Right forelimb (tissue), 1 donor: ENCODE measurements at regions not wholly inside any gene's neighbourhood (a gene's known extent, or its start where the extent isn't known, plus 50 kb on each side); places are given as distances from the start of the nearest gene placed in this dataset.
"Not testable (repeated sequence)": the region's sequence is repeated elsewhere in the genome, so short reads cannot be mapped to it uniquely, and the experiment has no call there.

Experiments
- DNase-seq: peaks from one replicate; pipeline ENCODE4 v3.0.0-alpha.2; 2018

DNA sequence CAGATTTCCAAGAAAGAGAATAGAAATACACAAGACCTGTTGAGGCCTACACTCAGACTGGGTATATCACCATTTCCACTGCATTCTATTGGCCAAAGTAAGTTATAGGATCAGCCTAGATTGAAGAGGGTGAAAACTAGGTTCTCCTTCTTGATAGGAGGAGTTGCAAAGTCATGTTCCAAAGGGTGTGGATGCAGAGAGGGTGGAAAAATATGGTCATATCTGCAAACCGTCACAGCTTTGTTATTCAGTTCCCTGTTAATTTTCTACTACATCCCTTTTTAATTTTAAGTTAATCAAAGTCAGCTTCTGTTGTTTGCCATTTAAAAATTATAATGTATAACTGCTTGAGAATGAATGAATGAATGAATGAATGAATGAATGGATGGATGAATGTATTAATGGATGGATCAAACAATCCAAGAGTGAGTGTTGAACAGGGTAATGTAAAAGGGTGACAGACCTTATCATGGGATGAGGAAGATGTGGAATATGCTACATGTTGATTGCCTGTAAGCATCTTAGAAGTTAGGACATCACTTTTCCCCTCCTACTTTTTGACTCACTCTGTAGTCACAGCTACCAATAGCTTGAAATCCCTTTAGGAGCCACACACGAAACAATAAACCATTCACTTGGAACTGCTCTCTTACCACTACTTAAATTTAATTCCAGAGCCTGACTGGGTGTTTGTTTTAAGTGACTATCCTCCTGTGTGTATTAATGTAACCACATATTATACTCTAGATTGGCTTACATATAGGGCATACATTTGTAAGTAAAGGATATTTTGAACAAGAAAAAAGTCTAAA is 121.5 kb downstream of the CCDC34 start:
- no peak for DNase-seq

DNA sequence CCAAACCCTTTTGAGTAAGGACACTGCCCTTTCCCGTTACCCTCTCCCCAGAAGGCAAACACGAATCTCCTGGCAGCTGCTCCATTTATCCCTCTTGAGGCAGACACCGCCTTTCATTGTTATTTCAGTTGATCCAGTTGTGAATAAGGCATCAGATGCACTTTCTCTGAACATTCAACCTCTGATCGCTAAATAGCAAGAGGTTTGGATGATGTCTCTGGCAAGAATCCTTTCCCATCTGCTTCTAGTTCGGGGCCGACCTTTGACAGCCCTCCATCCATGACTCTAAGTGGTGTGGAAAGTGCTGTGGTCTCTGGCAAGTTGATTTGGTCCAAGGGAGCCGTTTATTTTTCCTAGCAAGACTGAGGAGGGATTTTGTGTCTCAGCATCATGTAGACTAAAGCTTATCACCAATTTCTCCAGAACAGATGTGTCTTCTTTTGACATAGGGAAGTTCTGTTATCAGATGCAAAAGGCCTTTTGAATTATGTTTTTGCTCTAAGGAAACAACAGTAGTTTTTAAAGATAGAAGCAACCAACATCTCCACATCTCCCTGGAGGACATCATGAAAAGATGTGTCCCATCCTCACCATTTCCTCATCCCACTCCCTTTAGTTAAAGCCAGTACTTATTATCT is 123.6 kb downstream of the CCDC34 start:
- DNase-seq: no peak

DNA sequence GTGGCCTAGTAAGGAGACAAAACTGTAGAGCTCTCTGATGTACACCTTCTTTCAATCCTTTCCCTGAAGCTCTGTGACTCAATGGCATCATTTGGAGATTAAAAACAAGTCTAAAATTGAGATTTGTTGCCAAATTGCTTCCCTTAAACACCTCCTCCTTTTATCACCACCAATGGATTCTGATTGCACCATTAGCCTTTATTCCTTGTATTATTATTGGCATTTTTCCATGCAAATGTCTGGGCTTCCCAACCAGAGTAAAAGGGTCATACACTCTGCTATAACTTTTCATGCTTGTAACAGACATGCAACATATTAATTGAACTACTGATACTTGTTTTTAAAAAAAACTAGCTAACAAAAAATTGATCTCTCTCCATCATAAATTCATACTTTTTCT is 124.2 kb downstream of the CCDC34 start:
- DNase-seq: no peak

DNA sequence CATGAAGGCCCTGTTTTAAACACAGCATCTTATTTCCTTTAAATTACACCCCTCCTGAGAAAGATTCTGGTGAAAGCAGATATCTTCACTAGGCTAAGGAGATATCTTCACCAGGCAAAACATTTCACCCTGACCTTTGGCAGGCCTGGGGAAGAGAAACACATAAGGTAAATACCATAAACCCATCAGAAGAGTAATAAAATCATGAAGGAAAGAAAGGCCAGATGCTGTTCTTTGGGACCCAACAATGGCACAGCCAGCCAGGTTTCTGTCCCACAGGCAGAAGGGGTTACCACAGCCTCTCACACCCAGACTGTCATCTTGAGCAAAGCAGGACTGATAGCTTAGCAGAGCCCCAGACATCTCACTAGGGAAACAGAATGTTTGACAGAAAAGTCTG is 125.4 kb downstream of the CCDC34 start:
- no peak for DNase-seq

DNA sequence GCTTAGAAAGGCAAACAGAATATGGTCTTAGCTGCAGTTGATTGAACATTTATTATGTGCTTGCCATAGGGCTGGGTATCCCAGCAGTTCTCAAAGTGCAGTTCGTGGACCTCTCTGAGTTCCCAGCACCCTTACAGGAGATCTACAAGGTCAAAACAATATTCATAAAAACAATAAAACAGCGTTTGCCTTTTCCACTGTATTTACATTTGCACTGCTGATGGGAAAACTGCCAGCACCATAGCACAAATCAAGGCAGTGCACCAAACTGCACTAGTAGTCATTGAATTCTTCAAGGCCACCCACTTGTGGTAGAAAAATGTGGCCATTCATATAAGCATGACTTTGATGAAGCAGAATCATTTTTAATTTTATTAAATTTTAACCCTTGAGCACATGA is 128.1 kb downstream of the CCDC34 start:
- no peak for DNase-seq

DNA sequence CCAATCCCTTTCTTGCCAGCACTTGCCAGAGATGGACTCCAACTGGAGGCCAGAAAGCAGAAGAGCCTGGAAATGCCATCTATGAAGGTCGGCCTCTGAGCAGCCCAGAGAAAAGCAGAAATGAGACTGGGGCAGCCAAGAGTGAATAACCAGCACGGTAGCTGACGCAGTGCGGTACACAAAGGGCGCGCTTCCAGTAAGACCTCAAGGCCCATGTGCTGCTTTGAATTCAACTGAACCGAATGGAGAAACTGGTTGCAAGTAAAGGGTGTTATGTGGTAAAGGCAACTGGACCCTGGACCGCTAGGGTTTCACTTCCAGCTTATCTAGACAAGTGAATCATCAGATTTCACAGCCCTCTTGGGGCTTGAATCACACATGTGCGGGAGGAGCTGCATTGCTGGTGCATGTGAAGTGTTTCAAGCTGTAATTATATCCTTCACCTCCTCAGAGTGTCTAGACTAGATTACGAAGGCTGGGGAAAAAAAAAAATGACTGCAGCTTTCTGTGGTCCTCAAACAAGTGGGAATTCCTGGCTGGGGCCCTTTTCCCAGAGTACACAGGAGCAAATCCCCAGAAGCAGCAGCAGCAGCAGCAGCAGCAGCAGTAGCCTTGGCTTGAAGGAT is 128.9 kb downstream of the CCDC34 start:
- DNase-seq: no peak

DNA sequence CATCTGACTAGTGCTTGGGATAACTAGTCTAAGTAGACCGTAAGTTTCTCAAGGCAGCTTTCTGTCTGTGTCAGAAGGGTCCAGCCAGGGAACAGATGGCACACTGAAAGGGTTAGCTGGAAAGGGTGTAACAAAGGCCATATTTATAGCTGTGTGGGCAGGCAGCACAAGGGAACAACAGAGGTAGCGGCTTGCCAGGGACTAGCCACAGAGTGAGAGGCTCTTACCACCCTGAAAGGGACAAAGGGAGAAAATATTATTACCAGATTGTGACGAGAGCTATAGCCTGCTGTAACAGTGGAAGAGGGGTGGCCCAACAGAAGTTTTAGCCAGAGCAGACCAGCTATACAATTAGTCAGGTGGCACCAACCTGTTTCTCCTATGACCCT is 129.4 kb downstream of the CCDC34 start:
- DNase-seq: no peak

DNA sequence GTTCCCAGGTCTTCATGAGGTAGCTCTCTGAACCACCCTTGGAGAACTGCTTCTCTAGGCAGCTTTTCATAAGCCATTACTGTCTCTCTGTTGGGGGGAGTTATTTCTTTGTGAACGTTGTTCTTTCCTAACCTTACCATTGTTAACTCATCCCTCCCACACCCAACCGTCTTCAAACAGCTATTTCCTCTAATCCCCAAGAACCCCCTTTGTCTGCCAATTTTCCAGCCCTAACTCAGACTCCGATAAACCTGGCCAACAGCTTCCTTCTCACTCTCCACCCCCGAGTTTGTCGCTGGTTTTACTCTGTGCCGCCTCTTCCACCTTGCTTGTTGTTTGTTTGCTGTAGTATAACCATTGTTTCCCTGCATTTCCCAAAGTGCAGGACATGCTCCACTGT is 131.5 kb downstream of the CCDC34 start:
- DNase-seq: no peak

DNA sequence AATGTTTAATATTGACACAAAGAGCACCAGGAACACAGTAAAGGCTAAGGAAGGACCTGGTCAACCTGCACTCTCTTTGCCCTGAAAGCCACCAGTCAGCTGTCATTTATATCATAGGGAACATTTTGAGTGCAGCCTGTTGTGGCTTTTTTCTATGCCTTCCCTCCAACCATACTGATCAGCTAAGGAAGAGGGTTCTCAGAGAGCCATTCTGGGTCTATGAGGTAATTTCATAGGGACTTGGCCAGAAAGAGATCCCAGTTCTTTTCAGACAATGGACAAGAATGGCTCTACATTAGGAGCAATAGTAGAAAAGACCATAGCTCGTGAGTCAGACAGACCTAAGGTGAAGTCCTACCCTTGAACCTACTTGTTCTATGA is 132.8 kb downstream of the CCDC34 start:
- no peak for DNase-seq

DNA sequence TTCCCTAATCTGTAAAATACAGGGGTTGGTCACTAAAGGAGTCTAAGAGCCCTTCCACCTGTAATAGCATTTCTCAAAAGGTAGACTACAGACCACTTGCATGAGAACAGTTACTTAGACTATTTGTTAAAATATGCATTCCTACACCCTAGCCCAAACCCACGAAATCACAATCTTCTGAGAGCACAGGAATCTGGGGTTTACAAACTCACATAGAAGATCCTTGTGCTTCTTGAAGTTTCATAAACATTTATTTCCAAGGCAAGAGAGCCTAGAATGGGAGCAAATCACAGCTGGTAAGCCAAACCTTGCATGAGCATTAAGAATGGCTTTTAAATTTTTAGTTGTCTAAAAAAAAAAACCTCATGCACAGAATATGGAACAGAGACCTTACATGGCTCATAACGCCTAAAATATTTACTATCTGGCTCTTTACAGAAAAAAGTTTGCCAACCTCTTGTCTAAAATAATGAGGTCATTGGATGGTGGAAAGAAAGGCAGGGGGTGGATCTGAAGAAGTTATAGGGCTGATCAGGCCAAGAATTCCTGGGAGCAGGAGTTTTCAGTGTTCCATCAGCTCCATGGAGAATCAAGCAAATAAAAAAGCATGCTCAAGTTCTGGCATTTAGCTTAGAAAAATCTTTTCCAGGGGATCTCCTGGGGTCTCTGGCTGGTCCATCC is 133.4 kb downstream of the CCDC34 start:
- no peak for DNase-seq

DNA sequence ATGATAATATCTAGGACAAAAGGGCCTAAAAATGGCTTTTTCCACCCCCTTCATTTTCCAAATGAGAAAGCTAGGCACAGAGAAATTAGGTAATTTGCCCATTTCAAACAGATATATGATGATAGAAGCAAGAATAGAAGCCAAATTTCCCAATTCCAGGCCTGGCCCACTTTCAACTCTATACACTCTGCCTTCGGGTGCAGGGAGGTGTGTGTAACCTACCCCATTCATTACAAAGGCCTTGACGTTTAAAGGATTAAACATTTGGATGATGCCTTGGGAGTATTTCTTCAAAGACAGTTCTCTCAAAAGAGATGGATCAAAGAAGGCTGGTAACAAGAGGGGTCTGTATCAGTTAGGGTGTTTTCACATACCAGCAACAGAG is 134.1 kb downstream of the CCDC34 start:
- no peak for DNase-seq

DNA sequence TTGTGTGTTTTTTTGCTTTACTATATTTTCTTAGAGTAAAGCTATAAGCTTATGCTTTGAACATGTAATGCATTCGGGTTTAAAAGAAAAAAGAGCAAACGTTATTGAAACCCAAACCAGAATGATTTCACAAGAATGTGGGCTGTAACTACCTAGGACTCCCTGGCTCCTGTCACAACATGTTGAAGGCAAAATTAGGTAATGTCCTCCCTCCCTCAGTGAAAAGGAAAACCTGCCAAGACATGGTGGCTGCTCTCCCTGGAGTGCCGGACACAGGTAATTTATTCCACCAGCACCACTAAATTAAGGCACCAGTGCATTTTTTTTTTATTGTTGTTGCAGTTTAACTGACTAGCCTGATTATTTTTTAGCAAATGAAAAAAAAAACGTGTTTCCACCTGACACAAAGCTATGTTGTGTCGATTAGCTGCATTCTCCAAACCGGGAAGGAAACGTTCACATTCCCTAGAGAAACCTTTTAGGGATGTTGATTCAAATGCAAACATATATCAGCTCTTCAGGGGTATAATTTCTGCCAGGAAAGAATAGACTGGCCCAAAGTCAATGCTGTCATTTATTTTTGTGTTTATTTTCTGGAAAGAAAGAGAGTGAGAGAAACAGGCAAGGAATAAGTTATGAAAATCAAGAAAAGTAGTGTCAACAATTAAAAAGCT is 134.6 kb downstream of the CCDC34 start:
- DNase-seq: no peak

DNA sequence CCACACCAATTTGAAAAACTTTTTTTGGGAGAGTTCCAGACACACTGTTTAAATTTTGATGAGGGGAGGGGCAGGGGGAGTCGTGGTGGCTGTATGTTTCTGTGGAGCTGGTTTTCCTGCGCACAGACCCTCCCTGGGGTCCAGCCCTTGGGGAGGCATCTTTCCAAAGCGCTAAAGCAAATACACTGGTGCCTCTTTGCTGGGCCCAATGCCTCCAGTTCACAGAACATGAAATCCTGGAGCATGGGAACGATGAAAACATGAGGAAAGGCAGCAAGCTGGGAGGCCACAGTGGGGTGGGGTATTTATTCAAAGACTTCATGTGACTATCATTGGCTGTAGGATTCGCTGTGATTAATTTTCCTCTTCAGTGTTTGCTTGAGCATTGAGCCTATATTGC is 135.3 kb downstream of the CCDC34 start:
- DNase-seq: no peak

DNA sequence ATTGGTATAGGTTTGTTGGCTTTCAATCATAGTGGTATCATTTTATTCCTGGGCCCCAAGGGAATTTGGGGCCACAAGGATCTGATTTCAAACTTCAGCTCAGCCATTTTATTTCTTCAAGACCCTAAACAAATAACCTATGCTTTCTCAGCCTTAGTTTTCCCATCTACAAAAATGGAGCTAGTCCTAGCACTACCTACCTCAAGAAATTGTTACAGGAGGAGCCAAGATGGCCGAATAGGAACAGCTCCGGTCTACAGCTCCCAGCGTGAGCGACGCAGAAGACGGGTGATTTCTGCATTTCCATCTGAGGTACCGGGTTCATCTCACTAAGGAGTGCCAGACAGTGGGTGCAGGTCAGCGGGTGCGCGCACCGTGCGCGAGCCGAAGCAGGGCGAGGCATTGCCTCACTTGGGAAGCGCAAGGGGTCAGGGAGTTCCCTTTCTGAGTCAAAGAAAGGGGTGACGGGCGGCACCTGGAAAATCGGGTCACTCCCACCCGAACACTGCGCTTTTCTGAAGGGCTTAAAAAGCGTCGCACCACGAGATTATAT is 143.5 kb downstream of the CCDC34 start:
- DNase-seq: not testable (repeated sequence)

DNA sequence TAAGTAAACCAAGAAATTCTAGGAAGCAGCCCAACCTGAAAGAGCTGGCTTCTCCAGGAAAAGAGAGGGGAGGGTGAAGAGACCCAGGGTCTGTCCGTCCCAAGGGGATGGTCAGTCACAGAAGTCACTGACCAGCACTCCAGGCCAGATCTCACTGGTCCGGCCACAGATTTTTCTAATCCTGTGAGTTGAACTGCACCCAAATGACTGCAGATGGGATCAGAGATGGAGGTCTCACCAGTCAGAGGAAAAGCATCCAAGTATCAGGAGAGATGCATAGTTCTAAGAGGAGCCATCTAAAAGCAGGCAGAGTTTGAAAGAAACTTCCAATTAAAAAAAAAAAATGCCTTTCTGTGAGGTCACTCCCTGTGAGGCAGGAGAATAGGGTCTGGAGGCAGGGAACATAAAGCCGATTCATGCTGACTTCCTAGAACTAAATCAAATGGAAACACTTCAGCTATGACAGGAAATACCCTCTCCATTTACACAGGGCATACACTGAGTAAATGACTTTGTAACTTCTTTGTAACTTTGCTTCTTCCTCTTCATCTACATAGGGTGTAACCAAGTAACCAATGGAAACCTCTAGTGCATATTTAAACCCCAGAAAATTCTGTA is 144.5 kb downstream of the CCDC34 start:
- no peak for DNase-seq

DNA sequence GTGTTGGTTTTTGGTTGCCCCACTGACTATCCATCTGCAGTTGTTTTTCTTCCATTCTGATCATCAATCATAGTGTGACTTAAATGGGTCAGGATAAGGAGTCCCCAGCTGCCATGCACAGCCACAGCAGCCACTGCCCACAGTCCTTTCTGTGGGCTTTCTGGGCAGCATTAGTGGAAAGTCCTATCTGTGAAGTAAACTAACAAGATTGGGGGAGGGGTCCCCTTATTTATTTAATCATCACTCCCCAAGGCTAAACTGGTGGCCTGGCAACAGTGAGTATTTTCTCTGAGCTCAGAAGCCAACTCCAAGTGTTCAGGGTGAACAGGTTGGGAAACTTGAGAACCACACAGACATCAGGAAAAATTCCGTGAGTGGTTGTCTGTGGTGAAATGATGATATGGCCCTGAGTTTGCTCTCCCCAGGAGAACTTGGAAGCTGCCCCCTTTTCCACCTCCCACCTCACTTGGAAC is 145.0 kb downstream of the CCDC34 start:
- DNase-seq: no peak

DNA sequence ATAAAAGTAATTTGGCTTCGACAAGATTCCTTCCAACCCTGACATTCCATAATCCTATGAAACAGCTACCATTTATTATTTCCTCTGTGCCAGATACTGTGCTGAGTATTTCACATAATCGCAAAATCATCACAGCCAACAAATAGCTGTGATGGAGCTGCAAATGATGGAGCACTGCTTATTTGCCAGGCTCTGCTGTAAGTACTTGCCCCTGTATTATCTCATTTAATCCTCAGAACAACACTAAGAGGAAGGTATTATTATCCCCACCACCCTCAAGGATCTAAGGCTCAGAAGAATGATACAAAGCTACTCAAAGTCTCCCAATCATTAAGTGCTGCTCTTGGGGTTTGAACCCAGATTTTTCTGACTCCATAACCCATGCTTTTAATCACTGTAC is 145.5 kb downstream of the CCDC34 start:
- DNase-seq: no peak

DNA sequence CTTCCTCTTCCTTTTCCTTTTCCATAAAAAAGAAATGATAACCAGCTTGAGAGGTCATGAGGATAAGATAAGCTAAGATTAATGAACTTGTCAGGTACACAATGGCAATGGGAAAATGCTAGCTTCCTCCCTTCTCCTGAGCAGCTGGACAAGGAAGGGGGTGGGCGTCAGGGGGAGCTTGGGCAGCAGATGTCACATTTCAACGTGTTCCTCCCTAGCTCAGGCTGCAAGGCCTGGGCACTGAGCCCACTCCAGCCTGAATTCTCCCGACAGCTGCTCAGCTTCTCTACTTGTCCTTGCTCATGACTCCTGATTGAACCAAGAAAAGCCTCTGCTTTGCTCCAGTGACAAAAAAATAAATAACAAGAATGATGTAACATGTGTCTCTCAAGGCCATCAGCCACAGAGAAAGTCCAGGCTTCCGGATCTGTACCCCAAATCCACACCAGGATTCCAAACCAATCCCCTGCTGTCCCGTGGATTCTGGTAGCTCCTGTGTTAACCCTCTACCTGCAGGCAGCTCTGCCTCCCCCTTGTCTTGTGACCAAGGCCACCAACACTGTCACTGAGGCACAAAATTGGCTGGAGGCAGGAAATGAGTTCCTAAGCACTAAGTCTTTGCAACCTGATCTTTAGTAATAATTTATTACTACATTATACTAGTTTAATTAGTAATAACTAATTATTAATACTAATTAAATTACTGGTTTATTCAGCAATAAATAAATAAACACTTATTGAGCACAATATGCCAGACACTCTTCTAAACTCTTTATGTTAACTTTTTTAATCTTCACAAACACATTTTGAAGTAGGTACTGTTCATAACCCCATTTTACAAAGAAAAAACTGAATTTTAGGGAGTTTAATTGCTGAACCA is 146.5 kb downstream of the CCDC34 start:
- peak; percentile 83 for DNase-seq

DNA sequence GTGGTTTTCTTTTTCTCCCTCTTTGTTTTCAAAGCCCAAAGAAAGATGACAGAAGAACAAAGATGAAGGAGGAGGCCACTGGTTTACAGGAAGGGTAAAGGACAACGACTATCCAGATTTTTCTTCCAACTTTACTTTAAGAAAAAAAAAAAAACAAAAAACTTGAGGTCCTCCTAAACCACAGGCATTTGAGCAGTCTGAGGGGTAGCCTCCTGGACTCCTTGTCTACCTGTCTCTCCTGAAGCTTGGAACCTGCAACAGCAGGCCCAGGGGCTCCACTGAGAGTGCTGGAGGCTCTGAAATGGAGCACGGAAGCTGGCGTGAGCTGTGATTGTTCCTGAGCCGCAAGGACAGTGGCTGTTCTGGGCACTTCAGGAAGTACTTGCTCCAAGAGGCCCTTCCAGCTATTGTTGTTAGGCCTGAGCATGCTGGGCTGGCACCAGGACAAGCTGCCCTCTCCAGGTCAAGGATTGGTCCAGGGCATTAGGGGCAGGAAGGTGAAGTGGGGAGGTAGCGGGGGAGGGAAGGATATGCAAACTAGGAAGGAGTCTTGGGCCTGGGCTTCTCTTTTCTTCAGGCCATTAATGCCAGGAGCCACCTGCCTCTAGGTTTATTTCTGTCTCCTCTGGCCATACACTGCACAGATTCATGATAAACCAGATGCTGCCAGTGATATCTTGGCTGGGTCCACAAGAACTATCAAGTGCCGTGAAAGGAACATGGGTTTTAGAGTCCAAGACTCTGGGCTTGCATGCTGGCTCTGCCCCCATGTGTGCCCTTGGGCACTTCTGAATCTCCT is 147.3 kb downstream of the CCDC34 start:
- DNase-seq: no peak

DNA sequence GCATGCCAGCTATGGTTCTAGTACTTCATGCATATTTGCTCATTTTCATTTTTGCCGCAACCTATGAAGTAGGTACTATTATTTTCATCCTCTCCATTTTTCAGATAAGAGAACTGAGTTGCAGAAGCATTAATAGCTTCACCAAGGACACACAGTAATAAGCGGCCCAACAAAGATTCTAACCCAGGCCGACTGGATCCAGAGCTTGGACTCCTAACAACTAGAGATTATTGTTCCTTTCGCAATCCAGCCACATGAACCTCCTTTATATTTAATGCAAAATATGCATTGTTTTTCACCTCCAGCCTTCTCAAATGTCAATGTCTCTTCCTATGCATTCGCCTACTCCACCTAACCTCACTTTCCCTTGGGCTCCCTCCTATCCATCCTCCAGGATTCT is 148.3 kb downstream of the CCDC34 start:
- DNase-seq: no peak
